K562 (cell line): ENCODE measurements at regions not wholly inside any gene's neighbourhood (a gene's known extent, or its start where the extent isn't known, plus 50 kb on each side); places are given as distances from the start of the nearest gene placed in this dataset.

Experiments
- ATAC-seq: fragments of 200-7000 bp; cut with Tn5 transposase; 3 replicates; pipeline ENCODE4 v1.9.1; 2020; ENCODE audit warnings: moderate library complexity
- BruUV-seq: library from RNA; stranded (reverse); fragments of 400-500 nt; replicated peaks from 2 replicates; lab custom pipeline; 2021; lab: Mats Ljungman, UMichigan
- CTCF ChIA-PET: fragments of 300-600 bp; formaldehyde crosslinking; extraction: SDS; loops from one replicate; lab custom pipeline; 2021; ENCODE audit warnings: low intra/inter-chr PET ratio; lab: Yijun Ruan, JAX
- POLR2A ChIA-PET: fragments of 300-600, 350-650 bp; sonication (Branson Sonifier 250); formaldehyde crosslinking; extraction: SDS; loops from one replicate; lab custom pipeline; 2021; ENCODE audit warnings: antibody characterized with exemption, inconsistent platforms; lab: Yijun Ruan, JAX
- DNase-seq, 4 experiments: peaks; one replicate each; pipeline versions ENCODE4 v3.0.0 to v3.0.0-alpha.2; 2011 to 2018; ENCODE audit warnings: low spot score in 3 of 4, mixed read lengths in 3 of 4; ENCODE audit errors: extremely low read depth in 1 of 4
- FAIRE-seq: peaks from 2 replicates; lab custom pipeline; 2011; peaks lifted over from hg19 to GRCh38; lab: Jason Lieb, UNC
- H2AFZ ChIP-seq: 2 replicates; pipeline ENCODE4 v1.6.0; 2011; ENCODE audit warnings: low read depth, low read length, control low read depth, inconsistent platforms
- H3K27ac ChIP-seq: fragments of 200-600 bp; 3 replicates; pipeline ENCODE4 v1.8.0; 2011; ENCODE audit warnings: low read depth, mild to moderate bottlenecking, control low read depth, inconsistent platforms, low read length, moderate library complexity, mixed read lengths; ENCODE audit errors: extremely low read depth
- H3K27me3 ChIP-seq, 2 experiments: fragments of 300-600 bp in 1 of 2; 2 replicates in 1 of 2; 3 replicates in 1 of 2; pipeline versions ENCODE4 v1.6.0 to v1.8.0; 2011; ENCODE audit warnings: inconsistent platforms in 2 of 2, low read length in 2 of 2, mild to moderate bottlenecking in 1 of 2, mixed read lengths in 1 of 2, moderate library complexity in 1 of 2; ENCODE audit not compliant: control insufficient read depth in 2 of 2, insufficient read depth in 2 of 2
- H3K36me3 ChIP-seq: fragments of 300-600 bp; 3 replicates; pipeline ENCODE4 v1.8.0; 2011; ENCODE audit warnings: mild to moderate bottlenecking, low read length, inconsistent platforms; ENCODE audit not compliant: control insufficient read depth, insufficient read depth
- H3K4me1 ChIP-seq, 2 experiments: fragments of 200-600 bp in 1 of 2; replicated peaks in 1 of 2; 2 replicates in 1 of 2; 3 replicates in 1 of 2; pipeline versions ENCODE4 v1.5.1 to v1.8.0; 2011; ENCODE audit warnings: inconsistent platforms in 2 of 2, low read length in 2 of 2, mild to moderate bottlenecking in 1 of 2, mixed read lengths in 1 of 2, moderate library complexity in 1 of 2; ENCODE audit not compliant: control insufficient read depth in 2 of 2, insufficient read depth in 2 of 2
- H3K4me2 ChIP-seq: 2 replicates; pipeline ENCODE4 v1.6.1; 2011; ENCODE audit warnings: low read length, control low read depth, inconsistent platforms, mixed read lengths; ENCODE audit not compliant: insufficient read depth
- H3K4me3 ChIP-seq: fragments of 200-600 bp; sonication (generic), shearing (Covaris generic); 2 replicates; pipeline ENCODE4 v1.5.1; 2016; ENCODE audit warnings: control low read depth, inconsistent platforms
- H3K79me2 ChIP-seq: fragments of 200-600 bp; 3 replicates; pipeline ENCODE4 v1.8.0; 2011; ENCODE audit warnings: low read length, inconsistent platforms; ENCODE audit not compliant: control insufficient read depth, insufficient read depth
- H3K9ac ChIP-seq, 2 experiments: 2 replicates each; pipeline versions ENCODE4 v1.6.0 to v1.6.1; 2011; ENCODE audit warnings: low read depth in 2 of 2, low read length in 2 of 2, control low read depth in 1 of 2, inconsistent platforms in 1 of 2, mild to moderate bottlenecking in 1 of 2, mixed read lengths in 1 of 2; ENCODE audit not compliant: insufficient read depth in 1 of 2
- H3K9me1 ChIP-seq: one replicate; pipeline ENCODE4 v1.6.0; 2011; ENCODE audit warnings: inconsistent platforms, mild to moderate bottlenecking, low read length, moderate library complexity; ENCODE audit not compliant: control insufficient read depth, insufficient read depth
- H3K9me3 ChIP-seq: replicated peaks from 2 replicates; pipeline ENCODE4 v1.5.1; 2011; ENCODE audit warnings: low read depth, low read length, inconsistent platforms; ENCODE audit not compliant: control insufficient read depth, insufficient read depth
- H4K20me1 ChIP-seq: replicated peaks from 2 replicates; pipeline ENCODE4 v1.6.1; 2011; ENCODE audit warnings: low read length, inconsistent platforms, mixed read lengths; ENCODE audit not compliant: control insufficient read depth, insufficient read depth
- BACH1 ChIP-seq: fragments of 200-800 bp; sonication (Bioruptor generic); IDR thresholded peaks from 2 replicates; pipeline ENCODE4 v1.6.1; 2016; ENCODE audit warnings: missing genetic modification characterization, missing compliant biosample characterization
- HDAC6 ChIP-seq: IDR thresholded peaks from 2 replicates; pipeline ENCODE4 v1.6.1; 2012; ENCODE audit warnings: low read depth, mild to moderate bottlenecking, control low read depth, inconsistent platforms, low read length, moderate library complexity
- HDGF ChIP-seq: fragments of 450-650 bp; IDR thresholded peaks from 2 replicates; pipeline ENCODE4 v1.6.1; 2016
- HMGXB4 ChIP-seq: sonication (generic); formaldehyde crosslinking; IDR thresholded peaks from 2 replicates; pipeline ENCODE4 v1.8.1; 2023; ENCODE audit warnings: mild to moderate bottlenecking, missing genetic modification reagents
- HNRNPH1 ChIP-seq: fragments of 200-400 bp; formaldehyde crosslinking; optimal IDR thresholded peaks from 2 replicates; pipeline ENCODE3; 2017; ENCODE audit warnings: low read depth, mild to moderate bottlenecking, low read length, moderate library complexity
- IRF9 ChIP-seq: fragments of 450-650 bp; IDR thresholded peaks from 2 replicates; pipeline ENCODE4 v1.6.1; 2016; ENCODE audit warnings: missing biosample characterization, missing genetic modification characterization
- KDM1A ChIP-seq, 2 experiments: fragments of 450-650 bp; IDR thresholded peaks; 2 replicates each; pipeline ENCODE4 v1.6.1; 2016; ENCODE audit warnings: mild to moderate bottlenecking in 2 of 2
- MTA1 ChIP-seq: fragments of 450-650 bp; IDR thresholded peaks from 2 replicates; pipeline ENCODE4 v1.6.1; 2017; ENCODE audit warnings: borderline replicate concordance
- PBX2 ChIP-seq, 2 experiments: IDR thresholded peaks in 1 of 2; conservative IDR thresholded peaks in 1 of 2; 2 replicates each; pipeline ENCODE4 v1.6.1; 2016; ENCODE audit warnings: low read depth in 2 of 2, mild to moderate bottlenecking in 1 of 2, missing compliant biosample characterization in 1 of 2, missing genetic modification characterization in 1 of 2, moderate library complexity in 1 of 2
- RB1 ChIP-seq: fragments of 450-650 bp; IDR thresholded peaks from 2 replicates; pipeline ENCODE4 v1.6.1; 2017; ENCODE audit warnings: low read depth, mild to moderate bottlenecking
- ZBTB1 ChIP-seq: sonication (generic); formaldehyde crosslinking; IDR thresholded peaks from 2 replicates; pipeline ENCODE4 v1.8.1; 2023; ENCODE audit warnings: missing genetic modification reagents, low read depth, mild to moderate bottlenecking, borderline replicate concordance
- ZNF449 ChIP-seq: fragments of 250-450 bp; sonication (Bioruptor Pico); IDR thresholded peaks from 2 replicates; pipeline ENCODE4 v1.8.0; 2022; ENCODE audit warnings: moderate library complexity, mild to moderate bottlenecking, inconsistent platforms
- WGBS: fragments of 100-300 bp; shearing (Covaris generic); methylation state at CpG from one replicate; pipeline ENCODE4 v1.1.6; 2016; ENCODE audit warnings: low coverage, mixed read lengths; ENCODE audit not compliant: insufficient coverage; ENCODE audit errors: missing lambda C conversion rate; 5-methylcytosine and 5-hydroxymethylcytosine counted together
- in situ Hi-C: fragments of 300-500 bp; cut with MboI; formaldehyde crosslinking; loops from 4 replicates; pipeline ENCODE4 v1.15.0; 2018; ENCODE audit warnings: inconsistent platforms, mixed read lengths
- intact Hi-C: fragments of 100-400 bp; cut with micrococcal nuclease; formaldehyde crosslinking; loops from 2 replicates; pipeline ENCODE4 v1.14.2; 2022
- TF ChIP-seq, protein P1 (sequence below): IDR thresholded peaks from 2 replicates; pipeline ENCODE4 v1.6.1; 2011; ENCODE audit not compliant: insufficient read length; ENCODE audit errors: extremely low read depth
- TF ChIP-seq, protein P2 (sequence below): IDR thresholded peaks from 2 replicates; pipeline ENCODE4 v1.6.1; 2014; ENCODE audit warnings: antibody characterized with exemption

DNA sequence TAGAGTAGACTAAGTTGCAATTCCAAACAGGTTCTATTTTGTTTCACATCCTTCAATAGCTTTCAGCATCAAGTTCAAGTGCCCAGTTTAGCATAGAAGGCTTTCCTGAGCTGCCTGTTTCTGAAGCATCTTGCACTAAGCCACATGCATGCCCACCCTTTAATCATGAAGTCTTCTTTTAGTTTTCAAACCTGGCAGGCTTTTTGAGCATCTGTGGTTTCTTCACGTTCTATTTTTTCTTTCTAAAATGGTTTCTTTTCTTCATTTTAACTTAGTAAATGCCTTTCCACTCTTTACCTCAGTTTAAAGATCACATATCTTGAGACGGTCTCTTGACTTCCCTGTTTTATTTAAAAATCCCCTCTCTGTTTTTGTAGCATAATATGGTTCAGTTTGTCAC is 360.1 kb downstream of the MAN2A1 start:
- Histone ChIP-seq H3K27me3 (no peaks in the 10 kb centered on the region), H3K4me3 (no peak overlapping the region), H3K9me3 (no peaks in the 10 kb centered on the region), H3K4me2 (no peak overlapping the region), H3K9me1 (no peaks in the 10 kb centered on the region), H3K27ac (no peak overlapping the region), H3K79me2 (no peaks in the 10 kb centered on the region), H2AFZ (no peak overlapping the region), H3K4me1 (no peaks in the 10 kb centered on the region), H3K36me3 (no peaks in the 10 kb centered on the region), H4K20me1 (no peaks in the 10 kb centered on the region), H3K9ac (no peak overlapping the region)
- ChIA-PET POLR2A (no interaction called here), CTCF (no interaction called here)
- no peak for DNase-seq
- WGBS: 0% methylated on average over 2 of the region's 2 CpGs
- ATAC-seq: no peak
- intact Hi-C loops: no loop called here
- no TSS peak for BruUV-seq
- in situ Hi-C loops: no loop called here
- FAIRE-seq: no peak
- TF ChIP-seq RB1 (no peak), HNRNPH1 (no peak), ZNF449 (CRISPR knock-in tag) (no peak), MTA1 (no peak), IRF9 (tag) (no peak), PBX2 (CRISPR knock-in tag; IDR thresholded peaks at IDR 0.05; ENCODE audit: low read depth) (no peak), PBX2 (tag; conservative IDR thresholded peaks at IDR 0.05; ENCODE audit: low read depth) (no peak), BACH1 (no peak), ZBTB1 (CRISPR knock-in tag) (no peak), HDAC6 (no peak), KDM1A (IDR thresholded peaks at IDR 0.05) (no peak), HDGF (no peak), HMGXB4 (CRISPR knock-in tag) (no peak)
- TF ChIP-seq, protein P1, sequence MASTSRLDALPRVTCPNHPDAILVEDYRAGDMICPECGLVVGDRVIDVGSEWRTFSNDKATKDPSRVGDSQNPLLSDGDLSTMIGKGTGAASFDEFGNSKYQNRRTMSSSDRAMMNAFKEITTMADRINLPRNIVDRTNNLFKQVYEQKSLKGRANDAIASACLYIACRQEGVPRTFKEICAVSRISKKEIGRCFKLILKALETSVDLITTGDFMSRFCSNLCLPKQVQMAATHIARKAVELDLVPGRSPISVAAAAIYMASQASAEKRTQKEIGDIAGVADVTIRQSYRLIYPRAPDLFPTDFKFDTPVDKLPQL: no peak
- TF ChIP-seq, protein P2, sequence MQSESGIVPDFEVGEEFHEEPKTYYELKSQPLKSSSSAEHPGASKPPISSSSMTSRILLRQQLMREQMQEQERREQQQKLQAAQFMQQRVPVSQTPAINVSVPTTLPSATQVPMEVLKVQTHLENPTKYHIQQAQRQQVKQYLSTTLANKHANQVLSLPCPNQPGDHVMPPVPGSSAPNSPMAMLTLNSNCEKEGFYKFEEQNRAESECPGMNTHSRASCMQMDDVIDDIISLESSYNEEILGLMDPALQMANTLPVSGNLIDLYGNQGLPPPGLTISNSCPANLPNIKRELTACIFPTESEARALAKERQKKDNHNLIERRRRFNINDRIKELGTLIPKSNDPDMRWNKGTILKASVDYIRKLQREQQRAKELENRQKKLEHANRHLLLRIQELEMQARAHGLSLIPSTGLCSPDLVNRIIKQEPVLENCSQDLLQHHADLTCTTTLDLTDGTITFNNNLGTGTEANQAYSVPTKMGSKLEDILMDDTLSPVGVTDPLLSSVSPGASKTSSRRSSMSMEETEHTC: no peak
